ENCODE measurements at regions not wholly inside any gene's neighbourhood (a gene's known extent, or its start where the extent isn't known, plus 50 kb on each side); places are given as distances from the start of the nearest gene placed in this dataset.

DNA sequence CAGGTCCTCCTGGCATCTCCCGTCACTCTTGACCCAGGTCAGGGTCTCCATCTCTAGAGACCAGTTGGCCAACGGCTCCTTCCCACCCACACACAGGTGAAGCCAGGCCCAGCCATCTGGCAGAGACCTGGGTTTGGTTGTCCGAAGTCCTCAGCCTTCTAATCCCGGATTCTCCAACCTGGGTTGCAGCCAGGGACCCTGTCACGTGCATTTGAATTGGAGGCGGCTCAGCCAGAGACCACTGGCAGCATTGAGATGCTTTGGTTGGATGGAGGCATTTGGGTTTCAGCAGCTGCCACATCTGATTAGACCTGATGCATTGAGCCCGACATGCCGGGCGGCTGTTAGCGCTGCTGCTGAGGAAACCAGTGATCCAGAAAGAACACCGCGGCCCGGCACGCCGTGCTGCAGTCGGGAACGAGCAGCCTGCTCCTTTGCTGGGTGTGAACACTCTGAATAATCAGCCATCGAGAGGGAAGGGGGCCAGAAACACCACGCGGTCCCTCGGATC lies 163.2 kb downstream of the BRD1 start:
- no peak for ATAC-seq (ENCODE audit: low read depth)
- no peak overlapping the region for H2AFZ ChIP-seq (ENCODE audit: insufficient read depth, low read depth, low read length, poor library complexity, severe bottlenecking)
- CTCF ChIA-PET: no interaction called here

DNA sequence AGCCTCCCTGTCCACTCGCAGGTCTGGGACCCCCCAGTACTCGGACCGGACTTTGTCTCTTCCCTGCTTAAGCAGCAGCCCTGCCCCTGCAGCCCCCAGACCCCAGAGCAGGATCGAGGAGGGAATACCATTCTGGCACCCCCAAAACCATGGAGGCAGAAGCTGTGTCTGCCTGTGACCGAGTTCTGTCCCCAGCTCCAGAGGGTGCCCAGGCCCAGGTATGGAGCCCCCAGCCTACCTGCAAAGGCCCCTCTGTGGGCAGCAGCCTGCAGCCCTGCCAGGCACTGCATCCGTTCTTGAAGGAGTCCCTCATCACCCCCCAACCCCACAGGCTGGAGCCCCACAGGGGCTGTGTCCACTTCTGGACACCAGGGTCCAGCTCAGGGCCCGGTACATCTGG lies 163.8 kb downstream of the BRD1 start:
- POLR2A ChIA-PET: no interaction called here

More for the DNA sequence above, 163.2 kb downstream of the BRD1 start:
- Mint-ChIP-seq H3K4me1 (peaks cover 26% of the 10 kb centered on the region), H3K4me3 (no peak overlapping the region), H3K27me3 (peaks cover 6% of the 10 kb centered on the region), H3K27ac (no peak overlapping the region), H3K9me3 (ENCODE audit: insufficient read depth) (no peaks in the 10 kb centered on the region)
- Histone ChIP-seq H3K9ac (ENCODE audit: low read length) (no peak overlapping the region), H3K36me3 (replicated peaks in 1 of 2; ENCODE audit: control extremely low read depth in 1 of 2, control insufficient read depth in 1 of 2, extremely low read depth in 1 of 2, insufficient read depth in 2 of 2, low read length in 1 of 2) (no peaks in the 10 kb centered on the region), H3K27ac (ENCODE audit: low read length in 2 of 2) (no peak overlapping the region), H4K20me1 (ENCODE audit: control insufficient read depth, insufficient read depth, low read length, poor library complexity, severe bottlenecking) (no peaks in the 10 kb centered on the region), H3K9me3 (ENCODE audit: control extremely low read depth in 1 of 3, control insufficient read depth in 2 of 3, insufficient read depth in 1 of 3, low read length in 2 of 3) (peaks cover 0 to 22% (median 1%) of the 10 kb centered on the region in 3 donors), H3K4me2 (replicated peaks; ENCODE audit: low read depth, low read length, poor library complexity, severe bottlenecking) (no peak overlapping the region), H3K4me1 (ENCODE audit: control insufficient read depth in 2 of 2, insufficient read depth in 2 of 2, low read length in 2 of 2) (peaks cover 13 to 18% of the 10 kb centered on the region in 2 donors), H3K4me3 (ENCODE audit: control extremely low read depth in 1 of 5, extremely low read depth in 1 of 5, insufficient read depth in 1 of 5, low read depth in 2 of 5, low read length in 4 of 5) (no peak overlapping the region), H3K79me2 (ENCODE audit: control insufficient read depth, insufficient read depth, low read length) (no peaks in the 10 kb centered on the region), H3K27me3 (replicated peaks in 1 of 4; ENCODE audit: control extremely low read depth in 1 of 4, control insufficient read depth in 3 of 4, insufficient read depth in 4 of 4, low read length in 3 of 4) (peaks cover 0 to 5% (median 2%) of the 10 kb centered on the region in 4 experiments)
- intact Hi-C loops (cut with micrococcal nuclease): no loop called here
- peak; percentile 4 for DNase-seq
- 91% methylated on average over 21 of the region's 21 CpGs for WGBS (ENCODE audit: insufficient coverage)
- TF ChIP-seq, protein P1, sequence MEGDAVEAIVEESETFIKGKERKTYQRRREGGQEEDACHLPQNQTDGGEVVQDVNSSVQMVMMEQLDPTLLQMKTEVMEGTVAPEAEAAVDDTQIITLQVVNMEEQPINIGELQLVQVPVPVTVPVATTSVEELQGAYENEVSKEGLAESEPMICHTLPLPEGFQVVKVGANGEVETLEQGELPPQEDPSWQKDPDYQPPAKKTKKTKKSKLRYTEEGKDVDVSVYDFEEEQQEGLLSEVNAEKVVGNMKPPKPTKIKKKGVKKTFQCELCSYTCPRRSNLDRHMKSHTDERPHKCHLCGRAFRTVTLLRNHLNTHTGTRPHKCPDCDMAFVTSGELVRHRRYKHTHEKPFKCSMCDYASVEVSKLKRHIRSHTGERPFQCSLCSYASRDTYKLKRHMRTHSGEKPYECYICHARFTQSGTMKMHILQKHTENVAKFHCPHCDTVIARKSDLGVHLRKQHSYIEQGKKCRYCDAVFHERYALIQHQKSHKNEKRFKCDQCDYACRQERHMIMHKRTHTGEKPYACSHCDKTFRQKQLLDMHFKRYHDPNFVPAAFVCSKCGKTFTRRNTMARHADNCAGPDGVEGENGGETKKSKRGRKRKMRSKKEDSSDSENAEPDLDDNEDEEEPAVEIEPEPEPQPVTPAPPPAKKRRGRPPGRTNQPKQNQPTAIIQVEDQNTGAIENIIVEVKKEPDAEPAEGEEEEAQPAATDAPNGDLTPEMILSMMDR (IDR thresholded peaks at IDR 0.05): no peak
- TF ChIP-seq EZH2 (IDR thresholded peaks at IDR 0.05; ENCODE audit: borderline replicate concordance, insufficient read depth, low read depth, low read length, poor library complexity, severe bottlenecking): no peak
- POLR2A ChIA-PET: no interaction called here

More for the DNA sequence above, 163.8 kb downstream of the BRD1 start:
- H3K27ac ChIP-seq (ENCODE audit: low read length in 2 of 2): no peak overlapping the region
- peaks cover 13 to 18% of the 10 kb centered on the region in 2 donors for H3K4me1 ChIP-seq (ENCODE audit: control insufficient read depth in 2 of 2, insufficient read depth in 2 of 2, low read length in 2 of 2)
- H3K9me3 Mint-ChIP-seq (ENCODE audit: insufficient read depth): no peaks in the 10 kb centered on the region
- DNase-seq (no peak), ATAC-seq (ENCODE audit: low read depth) (no peak)
- TF ChIP-seq EZH2 (IDR thresholded peaks at IDR 0.05; ENCODE audit: borderline replicate concordance, insufficient read depth, low read depth, low read length, poor library complexity, severe bottlenecking): no peak
- TF ChIP-seq, protein P1 (IDR thresholded peaks at IDR 0.05): no peak
- intact Hi-C loops (cut with micrococcal nuclease): no loop called here
- H3K79me2 ChIP-seq (ENCODE audit: control insufficient read depth, insufficient read depth, low read length): no peaks in the 10 kb centered on the region
- H2AFZ ChIP-seq (ENCODE audit: insufficient read depth, low read depth, low read length, poor library complexity, severe bottlenecking): no peak overlapping the region
- H4K20me1 ChIP-seq (ENCODE audit: control insufficient read depth, insufficient read depth, low read length, poor library complexity, severe bottlenecking): no peaks in the 10 kb centered on the region
- 87% methylated on average over 7 of the region's 7 CpGs for WGBS (ENCODE audit: insufficient coverage)
- peaks cover 0 to 18% (median 0%) of the 10 kb centered on the region in 3 donors for H3K9me3 ChIP-seq (ENCODE audit: control extremely low read depth in 1 of 3, control insufficient read depth in 2 of 3, insufficient read depth in 1 of 3, low read length in 2 of 3)
- H3K9ac ChIP-seq (ENCODE audit: low read length): no peak overlapping the region
- peaks cover 2% of the 10 kb centered on the region for H3K27me3 Mint-ChIP-seq
- H3K27me3 ChIP-seq (replicated peaks in 1 of 4; ENCODE audit: control extremely low read depth in 1 of 4, control insufficient read depth in 3 of 4, insufficient read depth in 4 of 4, low read length in 3 of 4): peaks cover 0 to 4% (median under 1%) of the 10 kb centered on the region in 4 experiments
- H3K4me1 Mint-ChIP-seq: peaks cover 23% of the 10 kb centered on the region
- CTCF ChIA-PET: no interaction called here
- no peak overlapping the region for H3K4me2 ChIP-seq (replicated peaks; ENCODE audit: low read depth, low read length, poor library complexity, severe bottlenecking)
- no peak overlapping the region for H3K4me3 Mint-ChIP-seq
- no peaks in the 10 kb centered on the region for H3K36me3 ChIP-seq (replicated peaks in 1 of 2; ENCODE audit: control extremely low read depth in 1 of 2, control insufficient read depth in 1 of 2, extremely low read depth in 1 of 2, insufficient read depth in 2 of 2, low read length in 1 of 2)
- no peak overlapping the region for H3K4me3 ChIP-seq (ENCODE audit: control extremely low read depth in 1 of 5, extremely low read depth in 1 of 5, insufficient read depth in 1 of 5, low read depth in 2 of 5, low read length in 4 of 5)
- no peak overlapping the region for H3K27ac Mint-ChIP-seq
